ENCODE measurements at regions not wholly inside any gene's neighbourhood (a gene's known extent, or its start where the extent isn't known, plus 50 kb on each side); places are given as distances from the start of the nearest gene placed in this dataset.

DNA sequence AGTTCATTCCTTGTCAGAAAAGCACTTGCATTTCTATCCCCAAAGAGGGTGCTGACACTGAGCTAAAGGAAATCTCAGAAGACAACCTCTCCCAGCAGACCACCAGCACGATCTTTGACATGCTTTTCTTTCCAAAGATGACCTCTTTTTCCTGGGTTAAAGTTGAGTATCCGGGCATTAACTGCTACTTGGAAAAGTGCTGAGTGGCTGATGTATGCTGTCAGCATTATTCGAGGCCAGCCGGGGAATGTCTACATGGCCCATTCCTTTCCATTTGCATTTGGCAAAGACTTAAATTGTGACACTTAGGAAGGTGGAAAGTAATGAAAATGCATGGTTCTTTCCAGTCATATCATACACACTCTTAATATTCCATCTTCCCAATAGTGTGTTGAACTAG, 90.6 kb upstream of the SKAP2 start:
- TF ChIP-seq EZH2phosphoT487 (IDR thresholded peaks at IDR 0.05; ENCODE audit: borderline replicate concordance) (no peak), REST (IDR thresholded peaks at IDR 0.05; ENCODE audit: low read depth) (no peak), ZFX (IDR thresholded peaks at IDR 0.05) (no peak), YY1 (IDR thresholded peaks at IDR 0.05; ENCODE audit: extremely low read depth, insufficient replicate concordance, low read depth, low read length) (no peak), EZH2 (IDR thresholded peaks at IDR 0.05) (no peak), POLR2A (IDR thresholded peaks at IDR 0.05; ENCODE audit: borderline replicate concordance, extremely low read depth, insufficient read depth, insufficient read length) (no peak), CTCF (IDR thresholded peaks at IDR 0.05 in 2 of 3, conservative IDR thresholded peaks at IDR 0.05 in 1 of 3; ENCODE audit: borderline replicate concordance in 1 of 3, insufficient read depth in 1 of 3, low read depth in 2 of 3, low read length in 2 of 3) (no peak), ZNF274 (IDR thresholded peaks at IDR 0.05; ENCODE audit: low read depth, low read length) (no peak), MAX (IDR thresholded peaks at IDR 0.05) (no peak), TCF7L2 (IDR thresholded peaks at IDR 0.05; ENCODE audit: borderline replicate concordance, extremely low read depth, insufficient read depth, insufficient read length) (no peak), POLR2AphosphoS5 (IDR thresholded peaks at IDR 0.05; ENCODE audit: low read depth, low read length) (no peak), CEBPB (IDR thresholded peaks at IDR 0.05; ENCODE audit: low read depth) (no peak), RAD21 (IDR thresholded peaks at IDR 0.05; ENCODE audit: low read depth) (no peak)

Measured in HCT116 (cell line).